Endothelial cell of umbilical vein (primary cell): ENCODE measurements at regions not wholly inside any gene's neighbourhood (a gene's known extent, or its start where the extent isn't known, plus 50 kb on each side); places are given as distances from the start of the nearest gene placed in this dataset.

Experiments
- BruUV-seq: library from RNA; stranded (reverse); fragments of 400-500 nt; replicated peaks from 2 replicates; lab custom pipeline; 2021; lab: Mats Ljungman, UMichigan
- CTCF ChIA-PET: fragments of 300-600, 350-600 bp; sonication (Branson Sonifier 250); formaldehyde crosslinking; loops from one replicate; lab custom pipeline; 2021; ENCODE audit warnings: antibody characterized with exemption, inconsistent platforms; lab: Charles Lee
- POLR2A ChIA-PET: fragments of 300-600, 350-600 bp; sonication (Branson Sonifier 250); formaldehyde crosslinking; loops from one replicate; lab custom pipeline; 2021; ENCODE audit warnings: antibody characterized with exemption, inconsistent platforms; lab: Charles Lee
- DNase-seq: peaks from one replicate; pipeline ENCODE4 v3.0.0-alpha.2; 2011; ENCODE audit warnings: low read depth, low spot score
- FAIRE-seq: peaks from 2 replicates; lab custom pipeline; 2011; peaks lifted over from hg19 to GRCh38; lab: Jason Lieb, UNC
- H2AFZ ChIP-seq: 2 replicates; pipeline ENCODE4 v1.6.0; 2012; ENCODE audit warnings: low read depth, low read length, control low read depth, inconsistent platforms
- H3K27ac ChIP-seq: 2 replicates; pipeline ENCODE4 v1.5.1; 2011; ENCODE audit warnings: low read depth, mild to moderate bottlenecking, control low read depth, low read length, moderate library complexity; ENCODE audit not compliant: insufficient read depth
- H3K27me3 ChIP-seq, 2 experiments: 2 replicates each; pipeline versions ENCODE4 v1.6.0 to v1.6.1; 2011; ENCODE audit warnings: low read length in 2 of 2, mixed read lengths in 1 of 2; ENCODE audit not compliant: control insufficient read depth in 2 of 2, insufficient read depth in 2 of 2
- H3K36me3 ChIP-seq, 2 experiments: 2 replicates in 1 of 2; 3 replicates in 1 of 2; pipeline ENCODE4 v1.5.1; 2011; ENCODE audit warnings: low read length in 2 of 2, mild to moderate bottlenecking in 1 of 2, moderate library complexity in 1 of 2; ENCODE audit not compliant: control insufficient read depth in 2 of 2, insufficient read depth in 2 of 2; ENCODE audit errors: extremely low read depth in 1 of 2
- H3K4me1 ChIP-seq: 3 replicates; pipeline ENCODE4 v1.5.1; 2011; ENCODE audit warnings: mild to moderate bottlenecking, low read length; ENCODE audit not compliant: control insufficient read depth, insufficient read depth; ENCODE audit errors: extremely low read depth
- H3K4me2 ChIP-seq: 2 replicates; pipeline ENCODE4 v1.6.1; 2011; ENCODE audit warnings: low read length, control low read depth, mixed read lengths; ENCODE audit not compliant: insufficient read depth
- H3K4me3 ChIP-seq, 3 experiments: fragments of 200-600 bp in 1 of 3; sonication (generic), shearing (Covaris generic) in 1 of 3; replicated peaks in 1 of 3; 2 replicates each; pipeline ENCODE4 v1.5.1; 2011 to 2016; ENCODE audit warnings: control low read depth in 3 of 3, low read length in 3 of 3, mild to moderate bottlenecking in 2 of 3, inconsistent platforms in 1 of 3, low read depth in 1 of 3, moderate library complexity in 1 of 3; ENCODE audit not compliant: insufficient read depth in 1 of 3
- H3K79me2 ChIP-seq: 2 replicates; pipeline ENCODE4 v1.6.0; 2012; ENCODE audit warnings: low read length, inconsistent platforms; ENCODE audit not compliant: control insufficient read depth, insufficient read depth
- H3K9ac ChIP-seq: replicated peaks from 2 replicates; pipeline ENCODE3; 2011; ENCODE audit warnings: low read length, control low read depth; ENCODE audit not compliant: insufficient read depth; ENCODE audit errors: extremely low read depth
- H3K9me1 ChIP-seq: replicated peaks from 3 replicates; pipeline ENCODE4 v1.6.0; 2011; ENCODE audit warnings: mild to moderate bottlenecking, low read length; ENCODE audit not compliant: control insufficient read depth, insufficient read depth; ENCODE audit errors: extremely low read depth
- H3K9me3 ChIP-seq: replicated peaks from 2 replicates; pipeline ENCODE4 v1.5.1; 2012; ENCODE audit warnings: low read length, inconsistent platforms; ENCODE audit not compliant: control insufficient read depth, insufficient read depth
- H4K20me1 ChIP-seq: replicated peaks from 2 replicates; pipeline ENCODE3; 2011; ENCODE audit warnings: mild to moderate bottlenecking, low read length; ENCODE audit not compliant: control insufficient read depth, insufficient read depth; ENCODE audit errors: extremely low read depth
- EZH2 ChIP-seq: IDR thresholded peaks from 2 replicates; pipeline ENCODE4 v1.6.1; 2012; ENCODE audit warnings: borderline replicate concordance, low read depth, mild to moderate bottlenecking, moderate library complexity, low read length, inconsistent platforms; ENCODE audit not compliant: severe bottlenecking
- FOS ChIP-seq: IDR thresholded peaks from 2 replicates; pipeline ENCODE4 v1.6.1; 2011; ENCODE audit warnings: mild to moderate bottlenecking, low read length, moderate library complexity, borderline replicate concordance; ENCODE audit not compliant: insufficient read depth
- GATA2 ChIP-seq: IDR thresholded peaks from 2 replicates; pipeline ENCODE4 v1.7.0; 2011; ENCODE audit warnings: low read depth, mild to moderate bottlenecking, moderate library complexity, mixed read lengths, low read length; ENCODE audit not compliant: insufficient read length, insufficient read depth
- JUN ChIP-seq: IDR thresholded peaks from 2 replicates; pipeline ENCODE4 v1.6.1; 2011; ENCODE audit warnings: borderline replicate concordance, low read depth; ENCODE audit not compliant: insufficient read length, insufficient read depth
- MYC ChIP-seq: IDR thresholded peaks from one replicate; pipeline ENCODE4 v1.6.1; 2011; ENCODE audit warnings: mild to moderate bottlenecking, low read depth, low read length
- POLR2A ChIP-seq: IDR thresholded peaks from 2 replicates; pipeline ENCODE4 v1.6.1; 2012; ENCODE audit warnings: low read depth, mild to moderate bottlenecking, control low read depth, low read length
- POLR2AphosphoS5 ChIP-seq: IDR thresholded peaks from 2 replicates; pipeline ENCODE4 v1.6.1; 2012; ENCODE audit warnings: low read depth, mild to moderate bottlenecking, control low read depth, low read length, moderate library complexity; ENCODE audit not compliant: insufficient read depth
- dilution Hi-C: fragments of 300-500 bp; cut with MboI; formaldehyde crosslinking; loops from one replicate; pipeline ENCODE4 v1.15.0; 2019; ENCODE audit warnings: low sequenced_read_pairs; ENCODE audit not compliant: extremely low pct_ligation_motif_present
- intact Hi-C: fragments of 100-400 bp; cut with micrococcal nuclease; formaldehyde crosslinking; loops from one replicate; pipeline ENCODE4 v1.10.0; 2022
- TF ChIP-seq, protein P1 (sequence below): IDR thresholded peaks from 2 replicates; pipeline ENCODE4 v1.6.1; 2011; ENCODE audit not compliant: insufficient read depth, insufficient read length
- TF ChIP-seq, protein P2 (sequence below), 2 donors: IDR thresholded peaks; 1 replicate in 1 of 2; 2 replicates in 1 of 2; pipeline ENCODE4 v1.5.1; 2011; ENCODE audit warnings: low read length in 2 of 2, mild to moderate bottlenecking in 2 of 2, moderate library complexity in 2 of 2, control low read depth in 1 of 2, inconsistent platforms in 1 of 2, low read depth in 1 of 2; ENCODE audit not compliant: insufficient read depth in 1 of 2; ENCODE audit errors: extremely low read depth in 1 of 2

DNA sequence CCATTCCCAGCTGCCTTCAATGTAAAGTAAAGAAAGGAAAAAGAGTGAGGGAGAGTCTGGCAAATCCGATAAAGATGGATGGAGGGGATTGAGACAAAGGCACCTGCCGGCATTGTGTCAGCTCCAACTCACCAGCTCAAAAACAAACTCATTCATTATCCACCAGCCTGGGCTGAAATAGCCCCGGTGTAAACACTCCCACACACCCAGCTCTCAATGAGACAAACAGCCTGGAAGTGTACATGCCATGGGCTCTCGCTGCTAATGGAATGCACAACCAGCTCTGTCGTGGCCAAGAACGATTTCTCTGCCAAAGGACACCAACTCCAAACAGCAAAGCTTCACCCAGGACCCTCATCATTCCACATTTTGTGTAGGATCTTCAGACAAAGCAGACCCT is 89.3 kb upstream of the OPCML start:
- Histone ChIP-seq H3K9me3 (peaks cover 4% of the 10 kb centered on the region), H3K9me1 (no peaks in the 10 kb centered on the region), H3K79me2 (no peaks in the 10 kb centered on the region), H4K20me1 (no peaks in the 10 kb centered on the region), H2AFZ (no peak overlapping the region), H3K4me2 (no peak overlapping the region), H3K9ac (no peak overlapping the region), H3K4me1 (no peaks in the 10 kb centered on the region), H3K36me3 (no peaks in the 10 kb centered on the region), H3K4me3 (no peak overlapping the region), H3K27ac (no peak overlapping the region), H3K27me3 (no peaks in the 10 kb centered on the region)
- ChIA-PET POLR2A (no interaction called here), CTCF (no interaction called here)
- no TSS peak for BruUV-seq
- TF ChIP-seq, protein P1, sequence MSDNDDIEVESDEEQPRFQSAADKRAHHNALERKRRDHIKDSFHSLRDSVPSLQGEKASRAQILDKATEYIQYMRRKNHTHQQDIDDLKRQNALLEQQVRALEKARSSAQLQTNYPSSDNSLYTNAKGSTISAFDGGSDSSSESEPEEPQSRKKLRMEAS = no peak
- TF ChIP-seq POLR2AphosphoS5 (no peak), POLR2A (no peak), MYC (no peak), GATA2 (no peak), EZH2 (no peak), FOS (no peak), JUN (no peak)
- TF ChIP-seq, protein P2, sequence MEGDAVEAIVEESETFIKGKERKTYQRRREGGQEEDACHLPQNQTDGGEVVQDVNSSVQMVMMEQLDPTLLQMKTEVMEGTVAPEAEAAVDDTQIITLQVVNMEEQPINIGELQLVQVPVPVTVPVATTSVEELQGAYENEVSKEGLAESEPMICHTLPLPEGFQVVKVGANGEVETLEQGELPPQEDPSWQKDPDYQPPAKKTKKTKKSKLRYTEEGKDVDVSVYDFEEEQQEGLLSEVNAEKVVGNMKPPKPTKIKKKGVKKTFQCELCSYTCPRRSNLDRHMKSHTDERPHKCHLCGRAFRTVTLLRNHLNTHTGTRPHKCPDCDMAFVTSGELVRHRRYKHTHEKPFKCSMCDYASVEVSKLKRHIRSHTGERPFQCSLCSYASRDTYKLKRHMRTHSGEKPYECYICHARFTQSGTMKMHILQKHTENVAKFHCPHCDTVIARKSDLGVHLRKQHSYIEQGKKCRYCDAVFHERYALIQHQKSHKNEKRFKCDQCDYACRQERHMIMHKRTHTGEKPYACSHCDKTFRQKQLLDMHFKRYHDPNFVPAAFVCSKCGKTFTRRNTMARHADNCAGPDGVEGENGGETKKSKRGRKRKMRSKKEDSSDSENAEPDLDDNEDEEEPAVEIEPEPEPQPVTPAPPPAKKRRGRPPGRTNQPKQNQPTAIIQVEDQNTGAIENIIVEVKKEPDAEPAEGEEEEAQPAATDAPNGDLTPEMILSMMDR (IDR thresholded peaks at IDR 0.05; ENCODE audit: extremely low read depth in 1 of 2, insufficient read depth in 1 of 2, low read depth in 1 of 2, low read length in 2 of 2) = no peak
- FAIRE-seq (no peak), DNase-seq (no peak)
- dilution Hi-C loops (no loop called here), intact Hi-C loops (no loop called here)
